Left lung (tissue), 4 donors: ENCODE measurements at regions not wholly inside any gene's neighbourhood (a gene's known extent, or its start where the extent isn't known, plus 50 kb on each side); places are given as distances from the start of the nearest gene placed in this dataset.

Experiments
- ATAC-seq: fragments of 200-7000 bp; cut with Tn5 transposase; one replicate; pipeline ENCODE4 v1.9.1; 2020; ENCODE audit warnings: moderate library complexity
- DNase-seq, 4 donors: peaks; one replicate each; pipeline ENCODE4 v3.0.0-alpha.2; 2013 to 2020
- H3K27ac ChIP-seq, 2 donors: fragments of 200-600 bp; sonication (generic) in 1 of 2; one replicate each; pipeline versions ENCODE4 v1.5.0 to v1.8.0; 2020 to 2021
- H3K27me3 ChIP-seq, 2 donors: fragments of 200-600 bp; sonication (generic) in 1 of 2; one replicate each; pipeline versions ENCODE4 v1.5.0 to v1.8.0; 2020 to 2021
- H3K36me3 ChIP-seq, 2 donors: fragments of 200-600 bp; sonication (generic) in 1 of 2; one replicate each; pipeline versions ENCODE4 v1.5.0 to v1.8.0; 2020 to 2021
- H3K4me1 ChIP-seq, 2 donors: fragments of 200-600 bp; one replicate each; pipeline ENCODE4 v1.8.0; 2021
- H3K4me3 ChIP-seq, 2 donors: fragments of 200-600 bp; sonication (generic) in 1 of 2; one replicate each; pipeline versions ENCODE4 v1.5.0 to v1.8.0; 2020 to 2021; ENCODE audit warnings: mild to moderate bottlenecking in 1 of 2
- H3K9me3 ChIP-seq, 2 donors: fragments of 200-600 bp; sonication (generic) in 1 of 2; one replicate each; pipeline versions ENCODE4 v1.5.0 to v1.8.0; 2020 to 2021
- CTCF ChIP-seq, 2 donors: fragments of 200-600 bp; sonication (generic) in 1 of 2; IDR thresholded peaks; one replicate each; pipeline versions ENCODE4 v1.5.0 to v1.8.0; 2021; ENCODE audit warnings: antibody characterized with exemption in 2 of 2
- intact Hi-C, 2 donors: fragments of 100-400 bp; cut with DNase I; formaldehyde crosslinking; loops; one replicate each; pipeline versions ENCODE4 v1.11.2 to v1.14.2; 2022
- donor health status: DM: no; HTN: yes; CAD: no.
- donor health status: DM: no; HTN: no; CAD: no.

- no peak for ATAC-seq
- H3K27ac ChIP-seq, result no peak overlapping the region
- peak in 1 of 4 donors; percentile 3 for DNase-seq
- no peaks in the 10 kb centered on the region for H3K36me3 ChIP-seq
- H3K4me3 ChIP-seq, result no peak overlapping the region
- no peak for TF ChIP-seq CTCF (IDR thresholded peaks at IDR 0.05)
- intact Hi-C loops, result no loop called here
- no peaks in the 10 kb centered on the region for H3K4me1 ChIP-seq
- peaks cover 0 to 7% of the 10 kb centered on the region in 2 donors for H3K9me3 ChIP-seq
- no peaks in the 10 kb centered on the region for H3K27me3 ChIP-seq
These were observed 97.1 kb upstream of the GRIK2 start for GRCh38 chr6:101296169-101296960.

GRCh38 chr6:101302593-101302992 is 90.9 kb upstream of the GRIK2 start:
- Histone ChIP-seq H3K36me3 (no peaks in the 10 kb centered on the region), H3K4me1 (no peaks in the 10 kb centered on the region), H3K27ac (no peak overlapping the region), H3K9me3 (peaks cover 0 to 22% of the 10 kb centered on the region in 2 donors), H3K4me3 (no peak overlapping the region), H3K27me3 (no peaks in the 10 kb centered on the region)
- intact Hi-C loops, result no loop called here
- no peak for TF ChIP-seq CTCF (IDR thresholded peaks at IDR 0.05)
- DNase-seq (no peak), ATAC-seq (no peak)

- H3K27me3 ChIP-seq, result no peaks in the 10 kb centered on the region
- TF ChIP-seq CTCF (IDR thresholded peaks at IDR 0.05), result no peak
- ATAC-seq (no peak), DNase-seq (no peak)
- H3K9me3 ChIP-seq, result peaks cover 0 to 22% of the 10 kb centered on the region in 2 donors
- intact Hi-C loops, result no loop called here
- no peak overlapping the region for H3K27ac ChIP-seq
- no peak overlapping the region for H3K4me3 ChIP-seq
- H3K4me1 ChIP-seq, result no peaks in the 10 kb centered on the region
- no peaks in the 10 kb centered on the region for H3K36me3 ChIP-seq
These were observed 90.0 kb upstream of the GRIK2 start for GRCh38 chr6:101303495-101303894.

GRCh38 chr6:101312652-101313051 is 80.9 kb upstream of the GRIK2 start:
- TF ChIP-seq CTCF (IDR thresholded peaks at IDR 0.05), result no peak
- ATAC-seq (no peak), DNase-seq (no peak)
- Histone ChIP-seq H3K4me1 (no peaks in the 10 kb centered on the region), H3K4me3 (no peak overlapping the region), H3K36me3 (no peaks in the 10 kb centered on the region), H3K27ac (no peak overlapping the region), H3K9me3 (no peaks in the 10 kb centered on the region), H3K27me3 (no peaks in the 10 kb centered on the region)
- intact Hi-C loops, result no loop called here

GRCh38 chr6:101322921-101323320 is 70.6 kb upstream of the GRIK2 start:
- Histone ChIP-seq H3K27me3 (no peaks in the 10 kb centered on the region), H3K4me1 (no peaks in the 10 kb centered on the region), H3K9me3 (no peaks in the 10 kb centered on the region), H3K4me3 (no peak overlapping the region), H3K27ac (no peak overlapping the region), H3K36me3 (no peaks in the 10 kb centered on the region)
- DNase-seq, result no peak
- intact Hi-C loops, result no loop called here
- TF ChIP-seq CTCF (IDR thresholded peaks at IDR 0.05), result no peak
- no peak for ATAC-seq
